Osteoblast (primary cell): ENCODE measurements at regions not wholly inside any gene's neighbourhood (a gene's known extent, or its start where the extent isn't known, plus 50 kb on each side); places are given as distances from the start of the nearest gene placed in this dataset.

Experiments used
- DNase-seq: peaks from one replicate; pipeline ENCODE4 v3.0.0; 2011; ENCODE audit warnings: low spot score, mixed read lengths; ENCODE audit not compliant: insufficient read length; ENCODE audit errors: missing footprints
- H2AFZ ChIP-seq: 2 replicates; pipeline ENCODE4 v1.6.0; 2011; ENCODE audit warnings: mild to moderate bottlenecking, low read length
- H3K27ac ChIP-seq: 2 replicates; pipeline ENCODE4 v1.5.1; 2011; ENCODE audit warnings: mild to moderate bottlenecking, low read depth, low read length, moderate library complexity
- H3K27me3 ChIP-seq: 2 replicates; pipeline ENCODE4 v1.6.0; 2012; ENCODE audit warnings: mild to moderate bottlenecking, control low read depth, inconsistent platforms, low read length, moderate library complexity; ENCODE audit not compliant: insufficient read depth
- H3K36me3 ChIP-seq: 2 replicates; pipeline ENCODE4 v1.5.1; 2011; ENCODE audit warnings: mild to moderate bottlenecking, low read length, control low read depth, moderate library complexity; ENCODE audit not compliant: insufficient read depth
- H3K4me1 ChIP-seq: 2 replicates; pipeline ENCODE4 v1.5.1; 2011; ENCODE audit warnings: mild to moderate bottlenecking, low read length, control low read depth, moderate library complexity; ENCODE audit not compliant: insufficient read depth
- H3K4me2 ChIP-seq: 2 replicates; pipeline ENCODE4 v1.6.0; 2011; ENCODE audit warnings: mild to moderate bottlenecking, low read length; ENCODE audit not compliant: insufficient read depth
- H3K4me3 ChIP-seq: fragments of 200-600 bp; sonication (generic); 3 replicates; pipeline ENCODE4 v1.5.1; 2012; ENCODE audit warnings: mild to moderate bottlenecking, low read length, inconsistent platforms; ENCODE audit not compliant: insufficient read depth
- H3K79me2 ChIP-seq: 2 replicates; pipeline ENCODE4 v1.6.0; 2012; ENCODE audit warnings: mild to moderate bottlenecking, low read length, control low read depth, inconsistent platforms; ENCODE audit not compliant: insufficient read depth
- H3K9me3 ChIP-seq: 2 replicates; pipeline ENCODE4 v1.5.1; 2011; ENCODE audit warnings: low read depth, low read length, control low read depth
- H4K20me1 ChIP-seq: 2 replicates; pipeline ENCODE4 v1.6.0; 2012; ENCODE audit warnings: mild to moderate bottlenecking, low read length, control low read depth; ENCODE audit not compliant: insufficient read depth
- TF ChIP-seq, protein P1 (sequence below): IDR thresholded peaks from 2 replicates; pipeline ENCODE4 v1.5.1; 2011; ENCODE audit warnings: mild to moderate bottlenecking, low read depth, low read length, moderate library complexity; ENCODE audit errors: extremely low read depth

DNA sequence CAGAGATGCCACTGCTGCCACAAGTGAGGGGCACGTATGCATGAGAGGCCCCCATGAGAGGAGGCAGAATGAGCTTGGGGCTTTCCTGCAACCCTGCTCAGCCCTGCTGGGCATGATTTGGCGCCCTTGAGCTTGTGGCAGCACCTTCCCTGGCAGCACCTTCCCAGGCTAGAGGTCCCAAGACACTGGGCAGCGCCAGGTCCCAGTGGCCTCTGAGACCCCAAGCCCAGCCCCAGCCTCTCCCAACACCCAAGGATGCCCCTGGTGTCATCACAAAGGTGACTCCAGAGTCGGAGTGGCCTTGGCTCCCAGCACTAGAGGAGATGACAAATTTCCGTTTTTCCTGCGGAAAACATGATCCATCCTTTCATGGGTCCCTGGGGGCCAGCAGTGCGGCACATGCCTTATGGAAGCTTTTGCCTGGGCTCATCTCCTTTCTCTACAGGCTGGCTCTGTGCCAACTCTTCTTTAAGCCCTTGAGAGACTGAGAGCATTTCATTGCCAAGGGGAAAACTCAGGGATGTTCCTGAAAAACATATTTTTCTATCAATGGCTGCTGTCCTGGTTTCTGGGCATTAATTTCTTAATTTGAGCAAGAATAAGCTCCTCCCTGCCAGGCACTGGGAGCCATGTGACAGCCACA lies 77.1 kb upstream of the ADAMTS2 start:
- H3K79me2 ChIP-seq, result no peaks in the 10 kb centered on the region
- H3K36me3 ChIP-seq, result no peaks in the 10 kb centered on the region
- H2AFZ ChIP-seq, result no peak overlapping the region
- no peaks in the 10 kb centered on the region for H3K27me3 ChIP-seq
- H3K27ac ChIP-seq, result no peak overlapping the region
- H3K4me2 ChIP-seq, result no peak overlapping the region
- DNase-seq, result peak; percentile 91
- H3K9me3 ChIP-seq, result no peaks in the 10 kb centered on the region
- no peaks in the 10 kb centered on the region for H4K20me1 ChIP-seq
- H3K4me3 ChIP-seq, result no peak overlapping the region
- H3K4me1 ChIP-seq, result peaks cover 4% of the 10 kb centered on the region
- TF ChIP-seq, protein P1, sequence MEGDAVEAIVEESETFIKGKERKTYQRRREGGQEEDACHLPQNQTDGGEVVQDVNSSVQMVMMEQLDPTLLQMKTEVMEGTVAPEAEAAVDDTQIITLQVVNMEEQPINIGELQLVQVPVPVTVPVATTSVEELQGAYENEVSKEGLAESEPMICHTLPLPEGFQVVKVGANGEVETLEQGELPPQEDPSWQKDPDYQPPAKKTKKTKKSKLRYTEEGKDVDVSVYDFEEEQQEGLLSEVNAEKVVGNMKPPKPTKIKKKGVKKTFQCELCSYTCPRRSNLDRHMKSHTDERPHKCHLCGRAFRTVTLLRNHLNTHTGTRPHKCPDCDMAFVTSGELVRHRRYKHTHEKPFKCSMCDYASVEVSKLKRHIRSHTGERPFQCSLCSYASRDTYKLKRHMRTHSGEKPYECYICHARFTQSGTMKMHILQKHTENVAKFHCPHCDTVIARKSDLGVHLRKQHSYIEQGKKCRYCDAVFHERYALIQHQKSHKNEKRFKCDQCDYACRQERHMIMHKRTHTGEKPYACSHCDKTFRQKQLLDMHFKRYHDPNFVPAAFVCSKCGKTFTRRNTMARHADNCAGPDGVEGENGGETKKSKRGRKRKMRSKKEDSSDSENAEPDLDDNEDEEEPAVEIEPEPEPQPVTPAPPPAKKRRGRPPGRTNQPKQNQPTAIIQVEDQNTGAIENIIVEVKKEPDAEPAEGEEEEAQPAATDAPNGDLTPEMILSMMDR, result no peak

DNA sequence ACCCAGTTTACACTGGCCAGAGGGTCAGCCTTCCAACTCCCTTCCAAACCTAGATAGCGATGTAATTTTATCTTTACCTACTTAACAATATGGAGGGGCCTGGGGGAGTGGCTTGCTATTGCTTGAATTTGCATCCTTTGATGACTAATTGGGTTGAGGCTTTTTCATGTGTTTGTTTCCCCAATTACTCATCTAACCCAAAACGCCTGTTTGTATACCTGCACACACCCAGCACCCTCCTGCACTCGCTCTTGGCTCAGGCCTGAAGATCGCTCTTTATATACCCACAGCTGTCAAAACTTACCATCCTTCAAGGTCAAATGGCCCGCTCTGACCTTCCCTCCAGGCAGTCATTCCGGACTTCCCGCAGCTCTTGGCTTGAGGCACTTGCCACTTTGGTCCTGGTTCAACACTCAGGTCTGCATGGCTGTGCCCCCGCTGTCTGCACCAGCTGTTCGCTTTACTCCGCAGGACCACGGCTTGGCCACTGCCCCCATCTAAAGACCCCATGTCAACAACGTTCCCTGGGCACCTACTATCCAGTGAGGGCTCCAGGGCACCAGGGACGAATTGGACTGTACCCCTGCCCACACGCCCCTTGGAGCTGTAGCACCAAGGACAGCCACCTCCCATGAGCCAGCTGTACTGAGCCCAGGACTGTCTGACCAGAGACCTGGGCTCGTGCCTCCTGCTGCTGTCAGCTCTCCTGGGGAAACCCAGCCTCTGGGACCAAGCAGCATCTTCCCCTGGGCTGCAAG lies 76.1 kb upstream of the ADAMTS2 start:
- Histone ChIP-seq H3K4me1 (peaks cover 4% of the 10 kb centered on the region), H3K4me3 (no peak overlapping the region), H4K20me1 (no peaks in the 10 kb centered on the region), H3K4me2 (no peak overlapping the region), H3K27me3 (no peaks in the 10 kb centered on the region), H3K27ac (no peak overlapping the region), H3K9me3 (no peaks in the 10 kb centered on the region), H2AFZ (no peak overlapping the region), H3K36me3 (no peaks in the 10 kb centered on the region), H3K79me2 (no peaks in the 10 kb centered on the region)
- TF ChIP-seq, protein P1, result no peak
- DNase-seq, result peak; percentile 80

DNA sequence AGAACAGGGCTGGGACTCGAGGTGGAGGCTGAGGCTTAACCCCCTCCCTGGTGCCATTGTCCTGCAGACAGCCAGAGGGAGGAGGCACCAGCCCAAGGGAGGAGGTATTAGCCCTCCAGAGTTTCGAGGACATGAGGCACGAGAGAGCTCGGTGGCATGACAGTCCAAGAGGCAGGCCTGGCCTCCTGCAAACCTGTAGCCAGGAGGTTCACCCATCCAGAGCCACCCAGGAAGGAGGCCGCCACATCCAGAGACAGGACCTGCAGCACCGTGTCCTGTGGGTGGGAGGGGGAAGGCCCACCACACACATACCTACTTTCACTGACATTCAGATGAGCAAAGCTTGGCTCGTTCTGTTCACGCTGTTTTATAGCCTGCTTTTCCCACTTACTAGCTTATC lies 75.2 kb upstream of the ADAMTS2 start:
- Histone ChIP-seq H3K79me2 (no peaks in the 10 kb centered on the region), H3K36me3 (no peaks in the 10 kb centered on the region), H3K27me3 (no peaks in the 10 kb centered on the region), H3K4me2 (no peak overlapping the region), H4K20me1 (no peaks in the 10 kb centered on the region), H3K9me3 (no peaks in the 10 kb centered on the region), H3K4me1 (peaks cover 4% of the 10 kb centered on the region), H3K27ac (no peak overlapping the region), H3K4me3 (no peak overlapping the region), H2AFZ (no peak overlapping the region)
- TF ChIP-seq, protein P1, result no peak
- peak; percentile 23 for DNase-seq

DNA sequence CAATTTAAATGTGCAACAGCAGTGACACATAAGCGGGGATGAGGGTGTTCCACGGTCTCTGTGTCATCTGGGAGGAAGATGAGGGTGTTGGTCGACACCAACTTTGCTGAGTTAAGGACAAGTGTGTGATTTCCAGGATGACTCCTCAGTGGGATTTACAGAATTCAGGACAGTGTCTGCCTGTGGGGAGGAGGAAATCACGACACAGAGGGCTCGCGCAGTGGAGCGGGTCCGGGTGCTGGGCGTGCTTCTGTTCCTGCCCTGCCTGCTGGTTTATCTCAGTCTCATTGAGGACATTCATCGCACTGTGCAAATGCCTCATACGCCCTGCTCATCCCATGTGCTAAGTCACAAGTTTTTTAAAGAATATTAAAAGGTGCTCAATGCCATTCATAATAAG lies 73.7 kb upstream of the ADAMTS2 start:
- peak; percentile 44 for DNase-seq
- H4K20me1 ChIP-seq, result no peaks in the 10 kb centered on the region
- H3K4me3 ChIP-seq, result no peak overlapping the region
- H3K36me3 ChIP-seq, result no peaks in the 10 kb centered on the region
- no peak overlapping the region for H2AFZ ChIP-seq
- H3K4me1 ChIP-seq, result peaks cover 4% of the 10 kb centered on the region
- H3K9me3 ChIP-seq, result no peaks in the 10 kb centered on the region
- H3K27me3 ChIP-seq, result no peaks in the 10 kb centered on the region
- no peak overlapping the region for H3K4me2 ChIP-seq
- TF ChIP-seq, protein P1, result no peak
- no peaks in the 10 kb centered on the region for H3K79me2 ChIP-seq
- no peak overlapping the region for H3K27ac ChIP-seq
